B cell (primary cell): ENCODE measurements at regions not wholly inside any gene's neighbourhood (a gene's known extent, or its start where the extent isn't known, plus 50 kb on each side); places are given as distances from the start of the nearest gene placed in this dataset.

Source experiments
- CTCF ChIP-seq: fragments of 200-600 bp; IDR thresholded peaks from one replicate; pipeline ENCODE4 v1.8.0; 2022; ENCODE audit warnings: antibody characterized with exemption, mild to moderate bottlenecking
- EZH2 ChIP-seq: IDR thresholded peaks from 2 replicates; pipeline ENCODE4 v1.6.1; 2012; ENCODE audit warnings: borderline replicate concordance, low read depth, mild to moderate bottlenecking, moderate library complexity, low read length; ENCODE audit not compliant: insufficient read depth, poor library complexity, severe bottlenecking

DNA sequence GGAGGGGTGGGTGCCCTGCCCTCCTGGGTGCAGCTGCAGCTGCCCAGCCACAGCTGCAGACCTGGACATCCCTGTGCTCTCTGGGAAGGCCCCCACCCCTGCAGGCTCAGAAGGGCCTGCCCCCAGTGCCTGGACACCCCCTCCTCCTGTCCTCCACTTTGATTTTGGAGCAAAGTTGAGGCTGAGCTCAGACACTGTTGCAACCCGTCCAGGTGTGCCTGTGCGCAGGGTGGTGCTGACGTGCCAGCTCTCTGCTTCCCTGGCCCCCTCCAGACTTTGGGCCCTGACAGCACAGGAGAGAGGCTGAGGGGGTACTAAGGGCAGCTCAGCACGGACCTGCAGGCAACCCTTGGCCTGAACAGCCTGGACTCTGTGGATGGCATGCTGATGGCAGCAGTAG is 750.3 kb downstream of the ARAP2 start:
- TF ChIP-seq CTCF (no peak), EZH2 (no peak)
